ENCODE measurements at regions not wholly inside any gene's neighbourhood (a gene's known extent, or its start where the extent isn't known, plus 50 kb on each side); places are given as distances from the start of the nearest gene placed in this dataset.

- Histone ChIP-seq H3K27me3 (replicated peaks; ENCODE audit: control insufficient read depth, insufficient read depth, low read length) (no peaks in the 10 kb centered on the region), H3K4me1 (ENCODE audit: control insufficient read depth, insufficient read depth, low read length) (no peaks in the 10 kb centered on the region), H3K9ac (ENCODE audit: low read length) (no peak overlapping the region), H3K4me3 (ENCODE audit: low read length) (no peak overlapping the region), H3K9me3 (ENCODE audit: control insufficient read depth, low read length) (no peaks in the 10 kb centered on the region), H3K36me3 (ENCODE audit: control insufficient read depth, insufficient read depth, low read length, severe bottlenecking) (no peaks in the 10 kb centered on the region)
- DNase-seq (ENCODE audit: low read depth), result no peak
These were observed 63.3 kb upstream of the THSD7A start for GRCh38 chr7:11895337-11895736.

GRCh38 chr7:11896663-11897062, 64.7 kb upstream of the THSD7A start:
- no peak overlapping the region for H3K9ac ChIP-seq (ENCODE audit: low read length)
- no peaks in the 10 kb centered on the region for H3K9me3 ChIP-seq (ENCODE audit: control insufficient read depth, low read length)
- H3K4me3 ChIP-seq (ENCODE audit: low read length), result no peak overlapping the region
- no peak for DNase-seq (ENCODE audit: low read depth)
- no peaks in the 10 kb centered on the region for H3K36me3 ChIP-seq (ENCODE audit: control insufficient read depth, insufficient read depth, low read length, severe bottlenecking)
- H3K27me3 ChIP-seq (replicated peaks; ENCODE audit: control insufficient read depth, insufficient read depth, low read length), result no peaks in the 10 kb centered on the region
- H3K4me1 ChIP-seq (ENCODE audit: control insufficient read depth, insufficient read depth, low read length), result no peaks in the 10 kb centered on the region

DNA sequence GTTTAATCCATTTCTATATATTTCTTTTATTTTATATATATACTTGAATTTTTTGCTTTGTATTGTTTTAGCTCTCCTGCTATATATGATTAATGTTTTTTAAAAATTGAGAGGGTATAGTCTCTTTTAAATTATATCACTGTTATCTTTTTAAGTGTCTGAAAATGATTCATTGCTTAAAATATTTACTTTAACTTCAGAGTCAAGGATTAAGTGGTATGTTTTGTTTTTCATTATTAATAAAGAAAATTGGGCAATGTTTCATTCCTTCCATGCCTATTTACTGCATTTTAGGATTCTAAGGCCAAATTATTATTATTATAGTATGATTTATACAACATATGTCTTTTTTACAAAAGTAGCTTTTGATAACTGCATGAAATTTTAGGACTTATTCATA, 67.2 kb upstream of the THSD7A start:
- no peak overlapping the region for H3K4me3 ChIP-seq (ENCODE audit: low read length)
- H3K9ac ChIP-seq (ENCODE audit: low read length), result no peak overlapping the region
- no peaks in the 10 kb centered on the region for H3K9me3 ChIP-seq (ENCODE audit: control insufficient read depth, low read length)
- H3K27me3 ChIP-seq (replicated peaks; ENCODE audit: control insufficient read depth, insufficient read depth, low read length), result no peaks in the 10 kb centered on the region
- H3K36me3 ChIP-seq (ENCODE audit: control insufficient read depth, insufficient read depth, low read length, severe bottlenecking), result no peaks in the 10 kb centered on the region
- no peak for DNase-seq (ENCODE audit: low read depth)
- no peaks in the 10 kb centered on the region for H3K4me1 ChIP-seq (ENCODE audit: control insufficient read depth, insufficient read depth, low read length)

DNA sequence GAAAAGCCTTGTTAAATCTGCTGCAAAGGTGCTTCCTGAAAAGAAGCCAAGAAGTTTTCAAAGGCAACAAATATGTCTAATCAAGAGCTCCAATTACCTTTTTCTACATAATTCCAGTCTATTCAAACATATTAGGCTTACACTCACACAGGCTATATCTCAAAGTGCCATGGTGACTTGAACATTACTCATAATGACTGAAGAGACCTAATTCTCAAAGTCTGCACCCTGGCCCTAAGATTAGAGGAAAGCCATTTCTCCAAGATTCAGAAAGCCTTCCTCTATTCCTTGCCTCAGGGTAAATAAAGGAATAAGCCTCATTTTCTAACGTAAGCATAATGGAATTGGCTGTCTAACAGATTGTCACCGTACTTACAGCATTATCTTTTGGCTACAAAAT, 78.3 kb upstream of the THSD7A start:
- H3K4me3 ChIP-seq (ENCODE audit: low read length), result no peak overlapping the region
- no peaks in the 10 kb centered on the region for H3K9me3 ChIP-seq (ENCODE audit: control insufficient read depth, low read length)
- no peak overlapping the region for H3K9ac ChIP-seq (ENCODE audit: low read length)
- H3K27me3 ChIP-seq (replicated peaks; ENCODE audit: control insufficient read depth, insufficient read depth, low read length), result no peaks in the 10 kb centered on the region
- H3K4me1 ChIP-seq (ENCODE audit: control insufficient read depth, insufficient read depth, low read length), result no peaks in the 10 kb centered on the region
- H3K36me3 ChIP-seq (ENCODE audit: control insufficient read depth, insufficient read depth, low read length, severe bottlenecking), result no peaks in the 10 kb centered on the region
- DNase-seq (ENCODE audit: low read depth), result no peak

DNA sequence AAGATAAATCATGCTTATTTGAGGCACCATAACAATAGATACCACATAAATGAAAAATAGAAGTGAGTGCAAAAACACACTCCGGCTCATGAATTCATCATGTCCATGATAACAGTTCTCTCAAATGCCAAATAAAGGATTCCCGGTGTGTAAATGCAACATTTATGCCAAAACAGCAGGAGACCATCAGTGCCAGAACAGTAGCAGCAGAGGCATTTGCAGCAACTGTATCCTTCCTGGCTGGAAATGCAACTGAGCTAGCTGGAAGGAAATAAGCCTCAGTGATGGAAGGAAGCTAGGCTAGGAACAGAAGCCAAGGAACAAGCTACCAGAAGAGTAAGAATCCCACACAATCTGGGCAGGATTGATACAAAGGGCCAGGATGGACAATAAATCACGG, 79.9 kb upstream of the THSD7A start:
- Histone ChIP-seq H3K4me1 (ENCODE audit: control insufficient read depth, insufficient read depth, low read length) (no peaks in the 10 kb centered on the region), H3K36me3 (ENCODE audit: control insufficient read depth, insufficient read depth, low read length, severe bottlenecking) (no peaks in the 10 kb centered on the region), H3K27me3 (replicated peaks; ENCODE audit: control insufficient read depth, insufficient read depth, low read length) (no peaks in the 10 kb centered on the region), H3K9ac (ENCODE audit: low read length) (no peak overlapping the region), H3K9me3 (ENCODE audit: control insufficient read depth, low read length) (no peaks in the 10 kb centered on the region), H3K4me3 (ENCODE audit: low read length) (no peak overlapping the region)
- no peak for DNase-seq (ENCODE audit: low read depth)

DNA sequence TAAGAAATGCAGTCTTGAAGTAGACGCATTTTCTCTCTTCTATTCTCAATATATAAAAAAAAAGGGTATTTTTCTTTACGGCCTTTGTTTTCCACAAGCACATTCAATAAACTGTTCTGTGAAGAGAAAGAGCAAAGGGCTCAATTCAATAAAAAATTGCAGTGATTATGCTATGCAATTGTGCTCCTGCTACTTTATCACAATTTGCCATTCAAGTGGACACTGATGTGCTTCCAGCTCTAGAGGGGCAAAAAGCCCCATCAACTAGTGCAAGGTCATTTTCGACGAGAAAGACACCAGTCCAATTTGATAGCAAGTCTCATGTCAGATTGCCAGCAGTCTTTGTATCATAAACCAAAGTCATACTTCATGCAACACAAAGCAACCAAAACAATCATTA, 82.6 kb upstream of the THSD7A start:
- Histone ChIP-seq H3K4me1 (ENCODE audit: control insufficient read depth, insufficient read depth, low read length) (no peaks in the 10 kb centered on the region), H3K9ac (ENCODE audit: low read length) (no peak overlapping the region), H3K4me3 (ENCODE audit: low read length) (no peak overlapping the region), H3K9me3 (ENCODE audit: control insufficient read depth, low read length) (peaks cover 5% of the 10 kb centered on the region), H3K27me3 (replicated peaks; ENCODE audit: control insufficient read depth, insufficient read depth, low read length) (no peaks in the 10 kb centered on the region), H3K36me3 (ENCODE audit: control insufficient read depth, insufficient read depth, low read length, severe bottlenecking) (no peaks in the 10 kb centered on the region)
- DNase-seq (ENCODE audit: low read depth), result no peak

DNA sequence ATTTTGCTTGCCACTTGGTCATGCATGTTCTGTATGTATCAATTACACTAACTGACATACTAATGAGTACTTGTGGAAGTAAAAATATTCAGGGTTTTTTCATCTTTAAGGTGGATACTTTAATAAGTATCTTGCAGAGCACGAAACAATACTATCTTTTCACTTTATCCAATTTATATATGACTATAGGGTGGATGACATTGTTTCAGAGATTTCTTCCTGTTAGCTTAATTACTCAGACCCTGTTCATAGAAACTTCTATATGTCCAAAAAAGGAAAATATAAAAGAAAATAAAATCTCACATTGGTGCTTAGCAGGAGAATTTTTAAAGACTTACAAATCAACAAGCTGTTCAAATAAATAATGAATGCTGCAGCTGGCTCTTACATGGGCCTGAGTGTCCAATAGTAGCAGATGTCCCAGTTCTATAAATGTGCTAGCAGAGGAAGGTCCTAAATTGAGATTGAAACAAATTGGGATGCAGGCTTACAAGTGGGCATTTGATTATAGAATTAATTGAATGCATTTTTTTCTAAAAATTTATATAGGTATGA, 91.5 kb upstream of the THSD7A start:
- no peak overlapping the region for H3K4me3 ChIP-seq (ENCODE audit: low read length)
- H3K4me1 ChIP-seq (ENCODE audit: control insufficient read depth, insufficient read depth, low read length), result no peaks in the 10 kb centered on the region
- DNase-seq (ENCODE audit: low read depth), result no peak
- H3K27me3 ChIP-seq (replicated peaks; ENCODE audit: control insufficient read depth, insufficient read depth, low read length), result no peaks in the 10 kb centered on the region
- no peak overlapping the region for H3K9ac ChIP-seq (ENCODE audit: low read length)
- H3K36me3 ChIP-seq (ENCODE audit: control insufficient read depth, insufficient read depth, low read length, severe bottlenecking), result no peaks in the 10 kb centered on the region
- H3K9me3 ChIP-seq (ENCODE audit: control insufficient read depth, low read length), result peaks cover 9% of the 10 kb centered on the region

DNA sequence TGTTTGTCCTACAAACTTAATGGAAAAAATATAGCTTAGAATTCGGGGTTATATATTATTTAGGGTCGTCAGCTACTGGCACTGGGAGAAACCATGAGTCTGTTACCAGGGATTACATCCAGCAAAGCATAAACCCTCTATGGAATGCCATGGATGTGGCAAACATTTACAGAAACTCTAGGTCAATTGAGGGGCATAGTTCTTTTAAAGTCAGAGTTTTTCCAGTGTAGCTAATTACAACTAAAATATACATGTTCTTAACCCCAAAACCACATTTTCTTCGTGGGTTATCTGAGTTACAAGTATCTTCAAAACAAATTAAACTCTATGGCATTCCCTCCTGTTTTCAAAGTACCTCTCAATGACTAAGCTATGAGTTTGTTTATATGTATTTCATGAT, 99.3 kb upstream of the THSD7A start:
- no peak for DNase-seq (ENCODE audit: low read depth)

GRCh38 chr7:11934796-11935195, 102.8 kb upstream of the THSD7A start:
- Histone ChIP-seq H3K4me3 (ENCODE audit: low read length) (no peak overlapping the region), H3K9ac (ENCODE audit: low read length) (no peak overlapping the region), H3K27me3 (replicated peaks; ENCODE audit: control insufficient read depth, insufficient read depth, low read length) (no peaks in the 10 kb centered on the region), H3K9me3 (ENCODE audit: control insufficient read depth, low read length) (no peaks in the 10 kb centered on the region), H3K36me3 (ENCODE audit: control insufficient read depth, insufficient read depth, low read length, severe bottlenecking) (no peaks in the 10 kb centered on the region), H3K4me1 (ENCODE audit: control insufficient read depth, insufficient read depth, low read length) (no peaks in the 10 kb centered on the region)
- no peak for DNase-seq (ENCODE audit: low read depth)

More for the DNA sequence above, 99.3 kb upstream of the THSD7A start:
- H3K9me3 ChIP-seq (ENCODE audit: control insufficient read depth, low read length), result no peaks in the 10 kb centered on the region
- H3K9ac ChIP-seq (ENCODE audit: low read length), result no peak overlapping the region
- H3K4me1 ChIP-seq (ENCODE audit: control insufficient read depth, insufficient read depth, low read length), result no peaks in the 10 kb centered on the region
- no peaks in the 10 kb centered on the region for H3K36me3 ChIP-seq (ENCODE audit: control insufficient read depth, insufficient read depth, low read length, severe bottlenecking)
- H3K27me3 ChIP-seq (replicated peaks; ENCODE audit: control insufficient read depth, insufficient read depth, low read length), result no peaks in the 10 kb centered on the region
- no peak overlapping the region for H3K4me3 ChIP-seq (ENCODE audit: low read length)

GRCh38 chr7:11935905-11936304, 103.9 kb upstream of the THSD7A start:
- no peaks in the 10 kb centered on the region for H3K36me3 ChIP-seq (ENCODE audit: control insufficient read depth, insufficient read depth, low read length, severe bottlenecking)
- peak; percentile 2 for DNase-seq (ENCODE audit: low read depth)
- H3K9ac ChIP-seq (ENCODE audit: low read length), result no peak overlapping the region
- no peaks in the 10 kb centered on the region for H3K4me1 ChIP-seq (ENCODE audit: control insufficient read depth, insufficient read depth, low read length)
- no peak overlapping the region for H3K4me3 ChIP-seq (ENCODE audit: low read length)
- no peaks in the 10 kb centered on the region for H3K27me3 ChIP-seq (replicated peaks; ENCODE audit: control insufficient read depth, insufficient read depth, low read length)
- H3K9me3 ChIP-seq (ENCODE audit: control insufficient read depth, low read length), result no peaks in the 10 kb centered on the region

- peaks cover 14% of the 10 kb centered on the region for H3K9me3 ChIP-seq (ENCODE audit: control insufficient read depth, low read length)
- no peak overlapping the region for H3K4me3 ChIP-seq (ENCODE audit: low read length)
- H3K36me3 ChIP-seq (ENCODE audit: control insufficient read depth, insufficient read depth, low read length, severe bottlenecking), result no peaks in the 10 kb centered on the region
- H3K9ac ChIP-seq (ENCODE audit: low read length), result no peak overlapping the region
- H3K4me1 ChIP-seq (ENCODE audit: control insufficient read depth, insufficient read depth, low read length), result no peaks in the 10 kb centered on the region
- no peak for DNase-seq (ENCODE audit: low read depth)
- H3K27me3 ChIP-seq (replicated peaks; ENCODE audit: control insufficient read depth, insufficient read depth, low read length), result no peaks in the 10 kb centered on the region
These were observed 114.8 kb upstream of the THSD7A start for GRCh38 chr7:11946794-11947193.

DNA sequence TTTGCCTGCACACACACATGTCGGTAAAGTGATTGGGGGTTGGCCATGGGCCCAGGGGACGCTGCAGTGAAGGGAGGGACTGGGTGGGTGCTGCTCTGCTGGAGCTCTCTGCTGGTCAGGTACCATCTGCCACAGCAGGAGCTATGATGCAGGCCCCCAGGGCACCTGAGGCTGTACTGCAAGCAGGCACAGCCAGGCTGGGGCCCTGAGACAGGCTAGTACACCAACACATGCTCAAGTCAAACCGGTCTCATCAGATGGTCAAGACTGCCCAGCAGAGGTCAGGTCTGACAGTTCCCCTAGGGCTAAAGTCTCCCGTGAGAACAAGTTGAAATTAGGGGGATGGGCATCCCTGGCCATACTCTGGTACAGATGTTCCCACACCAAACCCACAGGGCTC, 118.3 kb upstream of the THSD7A start:
- Histone ChIP-seq H3K4me3 (ENCODE audit: low read length) (no peak overlapping the region), H3K36me3 (ENCODE audit: control insufficient read depth, insufficient read depth, low read length, severe bottlenecking) (no peaks in the 10 kb centered on the region), H3K9me3 (ENCODE audit: control insufficient read depth, low read length) (peaks cover 6% of the 10 kb centered on the region), H3K4me1 (ENCODE audit: control insufficient read depth, insufficient read depth, low read length) (no peaks in the 10 kb centered on the region), H3K27me3 (replicated peaks; ENCODE audit: control insufficient read depth, insufficient read depth, low read length) (no peaks in the 10 kb centered on the region), H3K9ac (ENCODE audit: low read length) (no peak overlapping the region)
- no peak for DNase-seq (ENCODE audit: low read depth)

Data from adipocyte (in vitro differentiated cells).